GM12892 (cell line): ENCODE measurements at regions not wholly inside any gene's neighbourhood (a gene's known extent, or its start where the extent isn't known, plus 50 kb on each side); places are given as distances from the start of the nearest gene placed in this dataset.
"Not testable (repeated sequence)": the region's sequence is repeated elsewhere in the genome, so short reads cannot be mapped to it uniquely, and the experiment has no call there.

ENCODE experiments used
- DNase-seq: peaks from one replicate; pipeline ENCODE4 v3.0.0; 2011; ENCODE audit not compliant: insufficient read length
- FAIRE-seq: peaks from 2 replicates; lab custom pipeline; 2011; peaks lifted over from hg19 to GRCh38; lab: Jason Lieb, UNC
- POLR2A ChIP-seq: IDR thresholded peaks from 2 replicates; pipeline ENCODE4 v1.6.1; 2011; ENCODE audit warnings: low read depth, low read length, control low read depth
- POLR2AphosphoS5 ChIP-seq: IDR thresholded peaks from 2 replicates; pipeline ENCODE4 v1.6.1; 2011; ENCODE audit warnings: low read depth, low read length, control low read depth
- TAF1 ChIP-seq: IDR thresholded peaks from 2 replicates; pipeline ENCODE4 v1.6.1; 2011; ENCODE audit warnings: low read depth, mild to moderate bottlenecking, control low read depth, low read length, borderline replicate concordance

- TF ChIP-seq POLR2A (no peak), TAF1 (no peak), POLR2AphosphoS5 (no peak)
- DNase-seq (no peak), FAIRE-seq (no peak)
These were observed 94.4 kb upstream of the SEMA3C start for GRCh38 chr7:81013083-81013817.

- no peak for DNase-seq
- no peak for FAIRE-seq
- TF ChIP-seq POLR2AphosphoS5 (no peak), POLR2A (no peak), TAF1 (no peak)
These were observed 90.0 kb upstream of the SEMA3C start for GRCh38 chr7:81008901-81009300.

- FAIRE-seq (no peak), DNase-seq (no peak)
- TF ChIP-seq TAF1 (no peak), POLR2AphosphoS5 (no peak), POLR2A (no peak)
These were observed 88.2 kb upstream of the SEMA3C start for GRCh38 chr7:81007051-81007450.

GRCh38 chr7:81005254-81005653 lies 86.4 kb upstream of the SEMA3C start:
- DNase-seq = no peak
- TF ChIP-seq POLR2A (no peak), POLR2AphosphoS5 (no peak), TAF1 (no peak)
- no peak for FAIRE-seq

GRCh38 chr7:81004098-81004497 lies 85.2 kb upstream of the SEMA3C start:
- no peak for DNase-seq
- FAIRE-seq = no peak
- TF ChIP-seq POLR2A = no peak
- TF ChIP-seq POLR2AphosphoS5 = no peak

GRCh38 chr7:81003326-81003725 lies 84.5 kb upstream of the SEMA3C start:
- TF ChIP-seq POLR2A (no peak), POLR2AphosphoS5 (no peak), TAF1 (no peak)

GRCh38 chr7:81002421-81002820 lies 83.6 kb upstream of the SEMA3C start:
- no peak for TF ChIP-seq TAF1
- TF ChIP-seq POLR2A = no peak
- TF ChIP-seq POLR2AphosphoS5 = no peak
- no peak for DNase-seq
- no peak for FAIRE-seq

More at GRCh38 chr7:81003326-81003725, 84.5 kb upstream of the SEMA3C start:
- no peak for FAIRE-seq
- DNase-seq = no peak

- DNase-seq (no peak), FAIRE-seq (no peak)
- no peak for TF ChIP-seq POLR2AphosphoS5
- TF ChIP-seq TAF1 = no peak
- TF ChIP-seq POLR2A = no peak
These were observed 80.9 kb upstream of the SEMA3C start for GRCh38 chr7:80999771-81000170.

GRCh38 chr7:80999100-80999499 lies 80.2 kb upstream of the SEMA3C start:
- DNase-seq = no peak
- TF ChIP-seq POLR2AphosphoS5 = no peak
- TF ChIP-seq TAF1 = no peak
- TF ChIP-seq POLR2A = no peak
- no peak for FAIRE-seq

GRCh38 chr7:80997841-80998240 lies 79.0 kb upstream of the SEMA3C start:
- DNase-seq (no peak), FAIRE-seq (no peak)
- TF ChIP-seq TAF1 (no peak), POLR2A (no peak), POLR2AphosphoS5 (no peak)

- DNase-seq, FAIRE-seq: not testable (repeated sequence)
These were observed 77.4 kb upstream of the SEMA3C start for GRCh38 chr7:80996236-80996635.

- DNase-seq (no peak), FAIRE-seq (no peak)
- TF ChIP-seq TAF1 (no peak), POLR2AphosphoS5 (no peak), POLR2A (no peak)
These were observed 72.8 kb upstream of the SEMA3C start for GRCh38 chr7:80991654-80992053.

GRCh38 chr7:80984619-80985018 lies 65.8 kb upstream of the SEMA3C start:
- TF ChIP-seq POLR2A (no peak), TAF1 (no peak), POLR2AphosphoS5 (no peak)
- FAIRE-seq (no peak), DNase-seq (no peak)
